Mesenchymal stem cell (in vitro differentiated cells and primary cell): ENCODE measurements at regions not wholly inside any gene's neighbourhood (a gene's known extent, or its start where the extent isn't known, plus 50 kb on each side); places are given as distances from the start of the nearest gene placed in this dataset.
A peak's percentile ranks its signal among the peaks of the same experiment; 100 is the strongest.

Source experiments
- DNase-seq: peaks from one replicate; pipeline ENCODE4 v3.0.0-alpha.2; 2013
- H2AFZ ChIP-seq: one replicate; pipeline ENCODE4 v1.6.1; 2013; ENCODE audit warnings: low read depth, mild to moderate bottlenecking, control low read depth, inconsistent platforms, low read length, moderate library complexity
- H2AK5ac ChIP-seq: 2 replicates; pipeline ENCODE4 v1.6.1; 2013; ENCODE audit warnings: low read length, moderate library complexity, mild to moderate bottlenecking, inconsistent platforms; ENCODE audit not compliant: severe bottlenecking
- H2BK120ac ChIP-seq: one replicate; pipeline ENCODE4 v1.6.1; 2013; ENCODE audit warnings: low read depth, mild to moderate bottlenecking, inconsistent platforms, low read length, moderate library complexity
- H2BK12ac ChIP-seq, 2 experiments: one replicate each; pipeline ENCODE4 v1.6.1; 2013; ENCODE audit warnings: inconsistent platforms in 2 of 2, low read length in 2 of 2, mild to moderate bottlenecking in 2 of 2, moderate library complexity in 2 of 2, control low read depth in 1 of 2
- H2BK15ac ChIP-seq: one replicate; pipeline ENCODE4 v1.6.1; 2013; ENCODE audit warnings: mild to moderate bottlenecking, low read depth, inconsistent platforms; ENCODE audit not compliant: poor library complexity, severe bottlenecking
- H2BK5ac ChIP-seq: 2 replicates; pipeline ENCODE4 v1.6.1; 2013; ENCODE audit warnings: low read depth, mild to moderate bottlenecking, low read length, control low read depth, inconsistent platforms; ENCODE audit not compliant: poor library complexity, severe bottlenecking
- H3K14ac ChIP-seq, 2 experiments: one replicate each; pipeline ENCODE4 v1.6.1; 2013; ENCODE audit warnings: inconsistent platforms in 2 of 2, low read length in 2 of 2, control low read depth in 1 of 2, mild to moderate bottlenecking in 1 of 2, moderate library complexity in 1 of 2
- H3K18ac ChIP-seq, 2 experiments: one replicate each; pipeline ENCODE4 v1.6.1; 2013; ENCODE audit warnings: inconsistent platforms in 2 of 2, low read length in 2 of 2, control low read depth in 1 of 2, low read depth in 1 of 2, mild to moderate bottlenecking in 1 of 2
- H3K23ac ChIP-seq, 2 experiments: one replicate each; pipeline ENCODE4 v1.6.1; 2013; ENCODE audit warnings: inconsistent platforms in 2 of 2, low read length in 2 of 2, mild to moderate bottlenecking in 2 of 2, moderate library complexity in 2 of 2, control low read depth in 1 of 2
- H3K27ac ChIP-seq: 2 replicates; pipeline ENCODE4 v1.5.1; 2013; ENCODE audit warnings: mild to moderate bottlenecking, moderate library complexity, low read length, control low read depth, inconsistent platforms; ENCODE audit not compliant: poor library complexity, severe bottlenecking
- H3K27me3 ChIP-seq, 2 experiments: 2 replicates each; pipeline versions ENCODE4 v1.6.1 to v1.7.0; 2013; ENCODE audit warnings: low read length in 2 of 2, mild to moderate bottlenecking in 2 of 2, moderate library complexity in 2 of 2, control low read depth in 1 of 2, inconsistent platforms in 1 of 2; ENCODE audit not compliant: control insufficient read depth in 1 of 2, insufficient read depth in 1 of 2
- H3K36me3 ChIP-seq, 2 experiments: 2 replicates each; pipeline versions ENCODE4 v1.6.1 to v1.7.0; 2013; ENCODE audit warnings: low read length in 2 of 2, control low read depth in 1 of 2, inconsistent platforms in 1 of 2, low read depth in 1 of 2, mild to moderate bottlenecking in 1 of 2; ENCODE audit not compliant: insufficient read depth in 2 of 2, control insufficient read depth in 1 of 2
- H3K4ac ChIP-seq, 2 experiments: one replicate each; pipeline ENCODE4 v1.6.1; 2013; ENCODE audit warnings: inconsistent platforms in 2 of 2, low read length in 2 of 2, mild to moderate bottlenecking in 2 of 2, moderate library complexity in 2 of 2, control low read depth in 1 of 2, low read depth in 1 of 2
- H3K4me1 ChIP-seq: 2 replicates; pipeline ENCODE4 v1.6.1; 2013; ENCODE audit warnings: low read depth, low read length, control low read depth; ENCODE audit not compliant: control insufficient read depth, insufficient read depth
- H3K4me2 ChIP-seq: 2 replicates; pipeline ENCODE4 v1.6.1; 2013; ENCODE audit warnings: low read length, mild to moderate bottlenecking, inconsistent platforms; ENCODE audit not compliant: poor library complexity, severe bottlenecking
- H3K4me3 ChIP-seq, 2 experiments: 2 replicates each; pipeline versions ENCODE4 v1.5.1 to v1.7.0; 2013; ENCODE audit warnings: low read length in 2 of 2, mild to moderate bottlenecking in 2 of 2, control low read depth in 1 of 2, low read depth in 1 of 2; ENCODE audit not compliant: insufficient read depth in 1 of 2
- H3K79me1 ChIP-seq: replicated peaks from 2 replicates; pipeline ENCODE4 v1.6.1; 2013; ENCODE audit warnings: mild to moderate bottlenecking, control low read depth, low read length, inconsistent platforms; ENCODE audit not compliant: poor library complexity, severe bottlenecking
- H3K9ac ChIP-seq: 2 replicates; pipeline ENCODE4 v1.7.0; 2013; ENCODE audit warnings: mild to moderate bottlenecking, low read length, moderate library complexity
- H3K9me3 ChIP-seq: 2 replicates; pipeline ENCODE4 v1.7.0; 2013; ENCODE audit warnings: mild to moderate bottlenecking, low read length; ENCODE audit not compliant: control insufficient read depth
- H4K8ac ChIP-seq: one replicate; pipeline ENCODE4 v1.6.1; 2013; ENCODE audit warnings: inconsistent platforms, mild to moderate bottlenecking, low read length, moderate library complexity
- H4K91ac ChIP-seq: one replicate; pipeline ENCODE4 v1.6.1; 2013; ENCODE audit warnings: mild to moderate bottlenecking, low read length, inconsistent platforms
- WGBS: methylation state at CpG from one replicate; pipeline ENCODE4 v1.1.7; 2013; ENCODE audit warnings: mixed read lengths; 5-methylcytosine and 5-hydroxymethylcytosine counted together

GRCh38 chr5:68830377-68830898, 263.4 kb upstream of the SLC30A5 start:
- Histone ChIP-seq H3K36me3 (no peaks in the 10 kb centered on the region), H3K4me3 (no peak overlapping the region), H2AK5ac (no peak overlapping the region), H3K4me1 (no peaks in the 10 kb centered on the region), H4K8ac (no peak overlapping the region), H3K18ac (no peak overlapping the region), H2AFZ (no peak overlapping the region), H3K27ac (no peak overlapping the region), H3K4me2 (no peak overlapping the region), H3K27me3 (no peaks in the 10 kb centered on the region), H3K4ac (no peak overlapping the region), H2BK5ac (no peak overlapping the region), H3K14ac (no peak overlapping the region), H2BK120ac (no peak overlapping the region), H3K9me3 (no peaks in the 10 kb centered on the region), H3K79me1 (no peaks in the 10 kb centered on the region), H3K9ac (no peak overlapping the region), H2BK12ac (no peak overlapping the region), H3K23ac (no peak overlapping the region), H4K91ac (no peak overlapping the region), H2BK15ac (no peak overlapping the region)
- WGBS = 96% methylated on average over 3 of the region's 3 CpGs
- DNase-seq = no peak

DNA sequence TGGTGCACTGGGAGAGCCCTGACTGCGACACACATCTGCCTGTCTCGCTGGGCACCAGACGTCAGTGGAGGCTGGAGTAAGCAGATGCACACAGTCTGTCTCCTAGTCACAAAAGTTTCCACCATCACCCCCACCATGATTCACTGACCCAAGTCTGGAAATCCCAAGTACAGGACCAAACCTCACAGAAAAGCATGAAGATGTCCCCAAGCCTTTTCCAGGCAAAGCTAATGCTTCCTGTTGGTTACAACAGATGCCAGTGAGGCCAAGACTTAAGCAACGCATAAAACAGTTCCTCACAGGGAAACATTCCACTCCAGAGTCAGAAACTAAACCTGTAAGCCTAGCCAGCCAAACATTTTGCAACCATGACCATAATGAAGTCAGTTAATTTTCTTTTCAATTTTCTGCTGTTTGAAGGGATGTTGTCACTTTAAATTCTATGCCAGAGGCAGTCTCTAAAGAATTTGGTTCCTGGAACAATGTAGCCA, 259.3 kb upstream of the SLC30A5 start:
- Histone ChIP-seq H3K36me3 (no peaks in the 10 kb centered on the region), H2BK120ac (no peak overlapping the region), H3K23ac (no peak overlapping the region), H3K27me3 (no peaks in the 10 kb centered on the region), H2AK5ac (no peak overlapping the region), H2BK12ac (no peak overlapping the region), H4K91ac (no peak overlapping the region), H2BK5ac (no peak overlapping the region), H3K4ac (no peak overlapping the region), H3K9ac (peak overlapping the region; percentile 35), H3K4me2 (no peak overlapping the region), H2AFZ (no peak overlapping the region), H3K79me1 (no peaks in the 10 kb centered on the region), H4K8ac (no peak overlapping the region), H3K9me3 (no peaks in the 10 kb centered on the region), H2BK15ac (no peak overlapping the region), H3K14ac (no peak overlapping the region), H3K27ac (no peak overlapping the region), H3K4me1 (no peaks in the 10 kb centered on the region), H3K4me3 (no peak overlapping the region), H3K18ac (no peak overlapping the region)
- peak; percentile 42 for DNase-seq
- WGBS = 96% methylated on average over 4 of the region's 4 CpGs

- Histone ChIP-seq H2BK12ac (no peak overlapping the region), H2BK15ac (no peak overlapping the region), H3K9me3 (no peaks in the 10 kb centered on the region), H3K9ac (no peak overlapping the region), H3K79me1 (no peaks in the 10 kb centered on the region), H4K91ac (no peak overlapping the region), H4K8ac (no peak overlapping the region), H3K4me3 (no peak overlapping the region), H3K27ac (no peak overlapping the region), H2AFZ (no peak overlapping the region), H3K4me1 (no peaks in the 10 kb centered on the region), H3K36me3 (no peaks in the 10 kb centered on the region), H3K18ac (no peak overlapping the region), H3K4ac (no peak overlapping the region), H3K27me3 (no peaks in the 10 kb centered on the region), H3K23ac (no peak overlapping the region), H2AK5ac (no peak overlapping the region), H3K4me2 (no peak overlapping the region), H2BK120ac (no peak overlapping the region), H2BK5ac (no peak overlapping the region), H3K14ac (no peak overlapping the region)
- no peak for DNase-seq
- WGBS = 93% methylated on average over 3 of the region's 3 CpGs
Observed at GRCh38 chr5:68838157-68838718, 255.6 kb upstream of the SLC30A5 start.

GRCh38 chr5:68839019-68839552, 254.7 kb upstream of the SLC30A5 start:
- Histone ChIP-seq H2AK5ac (no peak overlapping the region), H3K9ac (no peak overlapping the region), H3K36me3 (no peaks in the 10 kb centered on the region), H3K9me3 (no peaks in the 10 kb centered on the region), H3K4ac (no peak overlapping the region), H4K91ac (no peak overlapping the region), H4K8ac (no peak overlapping the region), H3K14ac (no peak overlapping the region), H2BK15ac (no peak overlapping the region), H3K4me2 (no peak overlapping the region), H3K4me1 (no peaks in the 10 kb centered on the region), H3K27me3 (no peaks in the 10 kb centered on the region), H3K27ac (no peak overlapping the region), H3K18ac (no peak overlapping the region), H2BK120ac (no peak overlapping the region), H2BK5ac (no peak overlapping the region), H3K23ac (no peak overlapping the region), H3K4me3 (no peak overlapping the region), H2AFZ (no peak overlapping the region), H2BK12ac (no peak overlapping the region), H3K79me1 (no peaks in the 10 kb centered on the region)
- no peak for DNase-seq
- 80% methylated on average over 1 of the region's 5 CpGs for WGBS
